B cell (primary cell): ENCODE measurements at regions not wholly inside any gene's neighbourhood (a gene's known extent, or its start where the extent isn't known, plus 50 kb on each side); places are given as distances from the start of the nearest gene placed in this dataset.

ENCODE experiments used
- ATAC-seq: fragments of 200-7000 bp; cut with Tn5 transposase; one replicate; pipeline ENCODE4 v1.10.0; 2021; ENCODE audit warnings: low read depth, mild to moderate bottlenecking, moderate number of reproducible peaks, moderate library complexity
- CTCF ChIA-PET: fragments of 350-600 bp; sonication (Branson Sonifier 250); formaldehyde crosslinking; loops from one replicate; lab custom pipeline; 2021; ENCODE audit warnings: antibody characterized with exemption, inconsistent platforms; lab: Charles Lee
- POLR2A ChIA-PET: fragments of 350-600 bp; sonication (Branson Sonifier 250); formaldehyde crosslinking; loops from one replicate; lab custom pipeline; 2021; ENCODE audit warnings: antibody characterized with exemption; lab: Charles Lee
- DNase-seq: peaks from one replicate; pipeline ENCODE4 v3.0.0; 2013
- H2AFZ ChIP-seq: 2 replicates; pipeline ENCODE4 v1.6.1; 2012; ENCODE audit warnings: mild to moderate bottlenecking, low read depth, low read length; ENCODE audit not compliant: insufficient read depth, poor library complexity, severe bottlenecking
- H3K27ac ChIP-seq, 2 donors: 1 replicate in 1 of 2; 2 replicates in 1 of 2; pipeline ENCODE4 v1.5.1; 2012 to 2013; ENCODE audit warnings: low read length in 2 of 2, mild to moderate bottlenecking in 2 of 2, moderate library complexity in 1 of 2
- H3K27me3 ChIP-seq, 4 experiments: fragments of 200-600 bp in 1 of 4; sonication (generic) in 1 of 4; replicated peaks in 1 of 4; 1 replicate in 2 of 4; 2 replicates in 2 of 4; pipeline versions ENCODE4 v1.6.1 to v1.7.0; 2013 to 2016; ENCODE audit warnings: low read length in 3 of 4, mild to moderate bottlenecking in 2 of 4, mixed read lengths in 1 of 4, moderate library complexity in 1 of 4; ENCODE audit not compliant: insufficient read depth in 4 of 4, control insufficient read depth in 3 of 4; ENCODE audit errors: control extremely low read depth in 1 of 4
- H3K36me3 ChIP-seq, 2 experiments: replicated peaks in 1 of 2; 1 replicate in 1 of 2; 2 replicates in 1 of 2; pipeline versions ENCODE4 v1.6.1 to v1.7.1; 2013; ENCODE audit warnings: low read length in 1 of 2; ENCODE audit not compliant: insufficient read depth in 2 of 2, control insufficient read depth in 1 of 2; ENCODE audit errors: control extremely low read depth in 1 of 2, extremely low read depth in 1 of 2
- H3K4me1 ChIP-seq, 2 donors: fragments of 200-600 bp in 1 of 2; sonication (generic) in 1 of 2; 1 replicate in 1 of 2; 2 replicates in 1 of 2; pipeline versions ENCODE4 v1.5.1 to v1.6.1; 2013 to 2017; ENCODE audit warnings: low read length in 2 of 2; ENCODE audit not compliant: control insufficient read depth in 2 of 2, insufficient read depth in 2 of 2
- H3K4me2 ChIP-seq: replicated peaks from 2 replicates; pipeline ENCODE3; 2012; ENCODE audit warnings: mild to moderate bottlenecking, low read depth, low read length; ENCODE audit not compliant: poor library complexity, severe bottlenecking
- H3K4me3 ChIP-seq, 5 experiments: fragments of 200-600 bp in 1 of 5; sonication (generic) in 1 of 5; 1 replicate in 3 of 5; 2 replicates in 2 of 5; pipeline versions ENCODE4 v1.5.1 to v1.7.0; 2011 to 2016; ENCODE audit warnings: low read length in 4 of 5, mild to moderate bottlenecking in 4 of 5, low read depth in 2 of 5, control low read depth in 1 of 5, moderate library complexity in 1 of 5; ENCODE audit not compliant: insufficient read depth in 1 of 5; ENCODE audit errors: control extremely low read depth in 1 of 5, extremely low read depth in 1 of 5
- H3K79me2 ChIP-seq: fragments of 200-600 bp; sonication (generic); one replicate; pipeline ENCODE4 v1.6.0; 2016; ENCODE audit warnings: low read length; ENCODE audit not compliant: control insufficient read depth, insufficient read depth
- H3K9ac ChIP-seq: fragments of 200-600 bp; sonication (generic); 2 replicates; pipeline ENCODE4 v1.6.1; 2017; ENCODE audit warnings: mild to moderate bottlenecking, low read length, moderate library complexity
- H3K9me3 ChIP-seq, 3 donors: one replicate each; pipeline versions ENCODE4 v1.6.1 to v1.7.1; 2013; ENCODE audit warnings: low read length in 2 of 3; ENCODE audit not compliant: control insufficient read depth in 2 of 3, insufficient read depth in 1 of 3; ENCODE audit errors: control extremely low read depth in 1 of 3
- H4K20me1 ChIP-seq: 2 replicates; pipeline ENCODE4 v1.6.0; 2012; ENCODE audit warnings: mild to moderate bottlenecking, low read length; ENCODE audit not compliant: insufficient read depth, control insufficient read depth, poor library complexity, severe bottlenecking
- H3K27ac Mint-ChIP-seq: one replicate; pipeline ENCODE4 v1.8.0; 2021; ENCODE audit warnings: mixed read lengths
- H3K27me3 Mint-ChIP-seq: one replicate; pipeline ENCODE4 v1.8.0; 2021; ENCODE audit warnings: mixed read lengths
- H3K4me1 Mint-ChIP-seq: one replicate; pipeline ENCODE4 v1.8.0; 2021; ENCODE audit warnings: mixed read lengths
- H3K4me3 Mint-ChIP-seq: one replicate; pipeline ENCODE4 v1.8.0; 2021; ENCODE audit warnings: mixed read lengths
- H3K9me3 Mint-ChIP-seq: one replicate; pipeline ENCODE4 v1.8.0; 2022; ENCODE audit warnings: mixed read lengths; ENCODE audit not compliant: insufficient read depth
- CTCF ChIP-seq: fragments of 200-600 bp; IDR thresholded peaks from one replicate; pipeline ENCODE4 v1.8.0; 2022; ENCODE audit warnings: antibody characterized with exemption, mild to moderate bottlenecking
- EZH2 ChIP-seq: IDR thresholded peaks from 2 replicates; pipeline ENCODE4 v1.6.1; 2012; ENCODE audit warnings: borderline replicate concordance, low read depth, mild to moderate bottlenecking, moderate library complexity, low read length; ENCODE audit not compliant: insufficient read depth, poor library complexity, severe bottlenecking
- WGBS: methylation state at CpG from one replicate; pipeline ENCODE4 v1.1.5; 2013; ENCODE audit warnings: missing lambda C conversion rate; ENCODE audit not compliant: insufficient coverage; 5-methylcytosine and 5-hydroxymethylcytosine counted together
- intact Hi-C: fragments of 100-400 bp; cut with micrococcal nuclease; formaldehyde crosslinking; loops from one replicate; pipeline ENCODE4 v1.10.0; 2022

DNA sequence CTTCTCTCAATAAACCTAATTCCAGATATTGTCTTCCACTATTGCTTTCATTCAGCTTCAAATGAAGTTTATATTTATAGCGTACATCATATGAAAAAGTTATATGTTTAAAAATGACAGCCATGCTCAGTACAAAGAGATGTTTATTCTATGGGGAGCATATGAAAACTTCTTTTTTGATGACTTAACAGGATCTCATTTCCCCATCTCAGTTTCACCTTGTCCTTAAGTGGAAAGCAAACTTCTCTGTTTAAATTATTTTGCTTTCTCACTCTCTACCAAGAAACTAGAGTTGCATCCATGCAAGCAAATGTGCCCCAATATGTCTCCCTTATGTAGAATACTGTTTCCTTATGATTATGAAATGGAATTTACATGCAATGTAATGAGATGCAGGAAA lies 799.5 kb upstream of the RGS18 start:
- TF ChIP-seq CTCF (no peak), EZH2 (no peak)
- Mint-ChIP-seq H3K27ac (no peak overlapping the region), H3K9me3 (peaks cover 5% of the 10 kb centered on the region), H3K27me3 (no peaks in the 10 kb centered on the region), H3K4me1 (no peaks in the 10 kb centered on the region), H3K4me3 (no peak overlapping the region)
- no peak overlapping the region for H2AFZ ChIP-seq
- ATAC-seq (no peak), DNase-seq (no peak)
- H3K79me2 ChIP-seq, result no peaks in the 10 kb centered on the region
- no peaks in the 10 kb centered on the region for H3K27me3 ChIP-seq
- no CpG with 5 or more reads among the region's 1 CpG for WGBS
- H3K4me2 ChIP-seq, result no peak overlapping the region
- no peak overlapping the region for H3K9ac ChIP-seq
- H3K4me3 ChIP-seq, result no peak overlapping the region
- no peaks in the 10 kb centered on the region for H3K36me3 ChIP-seq
- intact Hi-C loops, result no loop called here
- H3K27ac ChIP-seq, result no peak overlapping the region
- POLR2A ChIA-PET, result no interaction called here
- H3K9me3 ChIP-seq, result peaks cover 0 to 4% (median 1%) of the 10 kb centered on the region in 3 donors
- CTCF ChIA-PET, result no interaction called here
- no peaks in the 10 kb centered on the region for H4K20me1 ChIP-seq
- H3K4me1 ChIP-seq, result no peaks in the 10 kb centered on the region

- TF ChIP-seq CTCF (no peak), EZH2 (no peak)
- Mint-ChIP-seq H3K27ac (no peak overlapping the region), H3K9me3 (peaks cover 15% of the 10 kb centered on the region), H3K4me1 (no peaks in the 10 kb centered on the region), H3K27me3 (no peaks in the 10 kb centered on the region), H3K4me3 (no peak overlapping the region)
- no peak overlapping the region for H3K4me2 ChIP-seq
- no peaks in the 10 kb centered on the region for H3K4me1 ChIP-seq
- POLR2A ChIA-PET, result no interaction called here
- no peak overlapping the region for H3K4me3 ChIP-seq
- H3K27me3 ChIP-seq, result no peaks in the 10 kb centered on the region
- H4K20me1 ChIP-seq, result no peaks in the 10 kb centered on the region
- DNase-seq (no peak), ATAC-seq (no peak)
- no CpG with 5 or more reads among the region's 1 CpG for WGBS
- no peaks in the 10 kb centered on the region for H3K36me3 ChIP-seq
- no peaks in the 10 kb centered on the region for H3K79me2 ChIP-seq
- H2AFZ ChIP-seq, result no peak overlapping the region
- intact Hi-C loops, result no loop called here
- CTCF ChIA-PET, result no interaction called here
- H3K27ac ChIP-seq, result no peak overlapping the region
- no peaks in the 10 kb centered on the region for H3K9me3 ChIP-seq
- H3K9ac ChIP-seq, result no peak overlapping the region
Measured at GRCh38 chr1:191366686-191367085, 791.6 kb upstream of the RGS18 start.
